MG63 (cell line): ENCODE measurements at regions not wholly inside any gene's neighbourhood (a gene's known extent, or its start where the extent isn't known, plus 50 kb on each side); places are given as distances from the start of the nearest gene placed in this dataset.
"Not testable (repeated sequence)": the region's sequence is repeated elsewhere in the genome, so short reads cannot be mapped to it uniquely, and the experiment has no call there.

Source experiments
- DNase-seq: peaks from one replicate; pipeline ENCODE4 v3.0.0-alpha.2; 2020
- H3K27me3 ChIP-seq: fragments of 250-450 bp; sonication (Bioruptor Pico); 2 replicates; pipeline ENCODE4 v1.5.1; 2020; ENCODE audit warnings: mild to moderate bottlenecking, moderate library complexity
- H3K36me3 ChIP-seq: fragments of 250-450 bp; sonication (Bioruptor Pico); 2 replicates; pipeline ENCODE4 v1.5.1; 2020; ENCODE audit warnings: mild to moderate bottlenecking, moderate library complexity
- H3K4me3 ChIP-seq: fragments of 250-450 bp; sonication (Bioruptor Pico); 2 replicates; pipeline ENCODE4 v1.5.1; 2020; ENCODE audit warnings: mild to moderate bottlenecking, moderate library complexity
- H3K9me3 ChIP-seq: fragments of 250-450 bp; sonication (Bioruptor Pico); 2 replicates; pipeline ENCODE4 v1.5.1; 2020; ENCODE audit warnings: mild to moderate bottlenecking, moderate library complexity

- Histone ChIP-seq H3K4me3 (peak overlapping the region; percentile 71), H3K36me3 (no peaks in the 10 kb centered on the region), H3K27me3 (no peaks in the 10 kb centered on the region), H3K9me3 (peaks cover 3% of the 10 kb centered on the region)
- no peak for DNase-seq
These were observed 100.8 kb downstream of the OR2B2 start for GRCh38 chr6:27811451-27811772.

DNA sequence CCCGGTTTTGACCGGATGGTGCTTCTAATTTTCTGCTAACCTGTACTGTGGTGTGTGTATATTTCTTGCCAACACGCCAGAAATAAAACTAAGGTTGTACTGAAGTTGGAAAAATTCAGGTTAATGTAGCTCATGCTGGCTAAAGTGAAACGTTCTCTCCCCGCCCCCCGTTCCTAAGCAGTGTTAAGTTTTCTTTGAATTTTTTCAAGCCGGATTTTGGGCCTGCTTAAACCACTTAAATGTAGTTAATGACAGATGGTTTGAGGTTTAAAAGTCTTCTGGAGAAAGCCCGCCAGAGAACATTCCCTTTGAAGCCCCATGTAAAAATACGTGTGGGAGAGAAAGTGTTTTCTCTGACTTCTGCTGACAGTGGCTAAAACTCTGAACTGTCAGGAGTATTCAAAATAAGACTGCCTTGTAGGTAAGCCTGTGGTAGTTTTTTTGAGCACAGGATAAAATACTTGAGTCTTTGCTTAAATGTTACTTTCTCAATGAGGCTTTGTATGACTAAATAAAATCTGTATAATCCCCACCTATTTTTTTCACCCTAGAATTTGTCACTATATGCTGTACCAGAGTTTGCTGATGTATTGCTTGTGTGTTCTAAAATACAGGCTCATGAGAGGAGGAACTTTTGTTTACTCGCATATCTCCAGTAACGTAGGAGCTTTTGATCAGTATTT is 101.3 kb downstream of the OR2B2 start:
- DNase-seq, result peak; percentile 42
- H3K27me3 ChIP-seq, result no peaks in the 10 kb centered on the region
- peaks cover 3% of the 10 kb centered on the region for H3K9me3 ChIP-seq
- H3K4me3 ChIP-seq, result peak overlapping the region; percentile 71
- no peaks in the 10 kb centered on the region for H3K36me3 ChIP-seq

- no peaks in the 10 kb centered on the region for H3K27me3 ChIP-seq
- DNase-seq, result peak; percentile 96
- peaks cover 3% of the 10 kb centered on the region for H3K9me3 ChIP-seq
- no peaks in the 10 kb centered on the region for H3K36me3 ChIP-seq
- H3K4me3 ChIP-seq, result peak overlapping the region; percentile 71
These were observed 102.0 kb downstream of the OR2B2 start for GRCh38 chr6:27809939-27810767.

DNA sequence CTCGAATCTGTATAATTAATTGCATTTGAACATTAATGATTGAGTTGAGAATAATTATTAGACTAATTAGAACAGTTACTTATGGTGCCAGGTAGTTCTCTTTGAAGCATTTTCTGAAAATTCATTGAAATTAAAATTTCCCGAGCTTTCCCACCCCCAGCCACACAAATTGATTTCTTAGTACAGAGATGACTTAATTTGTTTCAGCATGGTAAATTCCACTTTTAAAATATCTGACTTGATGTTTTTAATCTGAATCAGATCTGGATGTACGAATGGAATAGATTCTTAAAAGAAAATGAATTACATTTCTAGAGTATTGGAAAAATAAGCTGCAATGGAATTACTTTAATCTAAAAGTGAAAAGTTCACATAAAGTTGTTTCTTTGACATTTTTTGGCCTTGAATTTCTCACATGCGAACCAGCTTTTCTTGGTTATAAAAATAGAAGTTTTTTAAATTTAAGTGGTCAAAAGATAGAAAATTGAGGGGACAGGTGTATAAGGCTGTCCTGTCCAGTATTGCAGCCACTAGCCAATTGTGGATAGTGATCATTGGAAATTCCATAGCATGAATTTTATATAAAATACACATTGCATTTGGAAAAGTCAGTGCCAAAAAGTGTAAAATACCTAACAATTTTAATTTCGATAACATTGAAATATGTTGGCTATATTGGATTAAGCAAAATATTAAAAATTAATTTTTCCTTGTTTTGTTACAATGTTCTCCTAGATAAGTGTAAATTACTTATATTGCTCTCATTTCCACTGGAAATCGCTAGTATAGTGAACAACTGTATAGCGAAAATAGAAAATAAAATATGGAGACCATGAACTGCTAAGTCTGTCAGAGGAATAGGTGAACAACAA is 102.9 kb downstream of the OR2B2 start:
- H3K27me3 ChIP-seq, result no peaks in the 10 kb centered on the region
- no peaks in the 10 kb centered on the region for H3K36me3 ChIP-seq
- H3K4me3 ChIP-seq, result peak overlapping the region; percentile 71
- no peak for DNase-seq
- no peaks in the 10 kb centered on the region for H3K9me3 ChIP-seq

- not testable (repeated sequence) for H3K36me3 ChIP-seq, H3K9me3 ChIP-seq, H3K27me3 ChIP-seq
- H3K4me3 ChIP-seq, result peak overlapping the region; percentile 71
- DNase-seq, result peak; percentile 92
These were observed 103.7 kb downstream of the OR2B2 start for GRCh38 chr6:27808242-27809066.

DNA sequence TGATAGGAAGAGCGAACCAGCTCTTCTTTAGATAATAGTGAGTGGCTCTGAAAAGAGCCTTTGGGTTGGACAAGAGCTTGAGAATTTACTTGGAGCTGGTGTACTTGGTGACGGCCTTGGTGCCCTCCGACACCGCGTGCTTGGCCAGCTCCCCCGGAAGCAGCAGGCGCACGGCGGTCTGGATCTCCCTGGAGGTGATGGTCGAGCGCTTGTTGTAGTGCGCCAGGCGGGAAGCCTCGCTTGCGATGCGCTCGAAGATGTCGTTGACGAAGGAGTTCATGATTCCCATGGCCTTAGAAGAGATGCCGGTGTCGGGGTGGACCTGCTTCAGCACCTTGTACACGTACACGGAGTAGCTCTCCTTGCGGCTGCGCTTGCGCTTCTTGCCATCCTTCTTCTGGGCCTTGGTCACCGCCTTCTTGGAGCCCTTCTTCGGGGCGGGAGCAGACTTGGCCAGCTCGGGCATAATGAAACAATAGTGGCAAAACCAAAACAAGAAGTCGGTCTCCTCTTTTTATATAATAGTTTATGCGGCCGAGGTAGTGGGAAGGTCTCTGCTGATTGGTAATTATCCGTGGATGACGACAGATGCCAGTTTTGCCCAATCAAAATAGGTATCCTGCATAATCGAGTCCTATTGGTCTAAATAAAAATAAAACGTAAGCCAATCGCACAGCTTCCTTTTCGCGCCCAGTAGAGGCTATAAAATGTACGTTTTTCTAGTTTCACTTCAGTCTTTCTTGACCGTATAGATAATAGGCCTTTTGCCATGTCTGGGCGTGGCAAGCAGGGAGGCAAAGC is 104.6 kb downstream of the OR2B2 start:
- peak; percentile 98 for DNase-seq
- H3K27me3 ChIP-seq, H3K36me3 ChIP-seq, H3K9me3 ChIP-seq: not testable (repeated sequence)
- H3K4me3 ChIP-seq, result peak overlapping the region; percentile 71

DNA sequence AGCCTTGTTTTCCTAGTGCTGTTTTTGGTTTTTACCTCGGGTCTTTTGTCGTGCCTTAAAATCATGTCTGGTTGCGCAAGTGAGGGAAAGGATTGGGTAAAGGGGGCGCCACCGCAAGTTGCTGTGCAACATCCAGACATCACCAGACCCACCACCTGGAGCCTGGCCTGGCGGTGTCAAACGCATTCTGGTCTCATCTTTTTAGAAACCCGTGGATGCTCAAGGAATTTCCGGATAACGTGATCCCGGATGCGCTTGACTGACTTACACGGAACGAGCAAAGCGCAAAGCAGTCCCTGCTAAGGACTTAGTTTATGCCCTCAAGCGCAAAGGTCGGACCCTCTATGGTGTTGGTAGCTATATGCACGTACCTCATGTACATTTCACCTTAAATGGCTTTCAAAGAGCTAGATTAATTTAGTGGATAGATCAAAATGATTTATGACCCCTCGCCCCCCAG is 105.2 kb downstream of the OR2B2 start:
- Histone ChIP-seq H3K4me3 (peak overlapping the region; percentile 71), H3K36me3 (no peaks in the 10 kb centered on the region), H3K27me3 (no peaks in the 10 kb centered on the region), H3K9me3 (no peaks in the 10 kb centered on the region)
- DNase-seq, result peak; percentile 70

DNA sequence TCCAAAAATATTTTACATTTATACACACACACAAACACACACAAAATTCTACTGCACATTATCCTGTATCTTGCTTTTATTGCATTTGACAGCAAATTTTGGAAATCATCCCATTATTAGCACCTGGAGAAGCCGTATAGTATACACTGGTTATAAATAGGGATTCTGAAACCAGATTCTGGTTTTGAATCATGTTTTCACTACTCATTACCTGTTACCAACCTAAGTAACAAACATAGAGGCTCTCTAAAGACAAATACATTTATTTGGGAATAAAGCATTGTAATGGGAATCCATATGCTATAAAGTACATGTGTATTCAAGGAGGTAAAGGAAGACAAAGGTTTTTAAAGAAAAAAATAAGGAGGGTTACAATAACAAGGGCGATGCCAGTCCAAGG is 106.8 kb downstream of the OR2B2 start:
- no peak for DNase-seq
- H3K36me3 ChIP-seq, result no peaks in the 10 kb centered on the region
- H3K9me3 ChIP-seq, result no peaks in the 10 kb centered on the region
- H3K27me3 ChIP-seq, result no peaks in the 10 kb centered on the region
- H3K4me3 ChIP-seq, result no peak overlapping the region

GRCh38 chr6:27804851-27805250 is 107.3 kb downstream of the OR2B2 start:
- no peaks in the 10 kb centered on the region for H3K9me3 ChIP-seq
- DNase-seq, result no peak
- H3K27me3 ChIP-seq, result no peaks in the 10 kb centered on the region
- H3K4me3 ChIP-seq, result no peak overlapping the region
- no peaks in the 10 kb centered on the region for H3K36me3 ChIP-seq

- no peak for DNase-seq
- H3K36me3 ChIP-seq, result no peaks in the 10 kb centered on the region
- H3K9me3 ChIP-seq, result no peaks in the 10 kb centered on the region
- H3K27me3 ChIP-seq, result no peaks in the 10 kb centered on the region
- H3K4me3 ChIP-seq, result no peak overlapping the region
These were observed 111.3 kb downstream of the OR2B2 start for GRCh38 chr6:27800731-27801373.

- Histone ChIP-seq H3K4me3 (no peak overlapping the region), H3K27me3 (no peaks in the 10 kb centered on the region), H3K36me3 (no peaks in the 10 kb centered on the region), H3K9me3 (no peaks in the 10 kb centered on the region)
- no peak for DNase-seq
These were observed 114.2 kb downstream of the OR2B2 start for GRCh38 chr6:27797960-27798359.

- H3K36me3 ChIP-seq, DNase-seq, H3K9me3 ChIP-seq, H3K4me3 ChIP-seq, H3K27me3 ChIP-seq: not testable (repeated sequence)
These were observed 115.3 kb downstream of the OR2B2 start for GRCh38 chr6:27796736-27797481.

GRCh38 chr6:27795697-27796494 is 116.3 kb downstream of the OR2B2 start:
- Histone ChIP-seq H3K36me3 (no peaks in the 10 kb centered on the region), H3K4me3 (no peak overlapping the region), H3K9me3 (no peaks in the 10 kb centered on the region), H3K27me3 (no peaks in the 10 kb centered on the region)
- peak; percentile 47 for DNase-seq
